ENCODE measurements at regions not wholly inside any gene's neighbourhood (a gene's known extent, or its start where the extent isn't known, plus 50 kb on each side); places are given as distances from the start of the nearest gene placed in this dataset.

- DNase-seq (ENCODE audit: low read depth), result no peak
These were observed 154.5 kb upstream of the C11orf87 start for GRCh38 chr11:109267293-109268095.

GRCh38 chr11:109275931-109276330 lies 146.1 kb upstream of the C11orf87 start:
- no peak for DNase-seq (ENCODE audit: low read depth)

- DNase-seq (ENCODE audit: low read depth), result no peak
These were observed 136.5 kb upstream of the C11orf87 start for GRCh38 chr11:109285465-109285864.

GRCh38 chr11:109291553-109291952 lies 130.4 kb upstream of the C11orf87 start:
- DNase-seq (ENCODE audit: low read depth), result no peak

- DNase-seq (ENCODE audit: low read depth), result no peak
These were observed 123.1 kb upstream of the C11orf87 start for GRCh38 chr11:109298865-109299264.

- DNase-seq (ENCODE audit: low read depth), result no peak
These were observed 121.8 kb upstream of the C11orf87 start for GRCh38 chr11:109300211-109300610.

GRCh38 chr11:109302591-109303334 lies 119.2 kb upstream of the C11orf87 start:
- DNase-seq (ENCODE audit: low read depth), result no peak

GRCh38 chr11:109303342-109303741 lies 118.6 kb upstream of the C11orf87 start:
- no peak for DNase-seq (ENCODE audit: low read depth)

- no peak for DNase-seq (ENCODE audit: low read depth)
These were observed 117.8 kb upstream of the C11orf87 start for GRCh38 chr11:109304159-109304558.

GRCh38 chr11:109305009-109305408 lies 117.0 kb upstream of the C11orf87 start:
- DNase-seq (ENCODE audit: low read depth), result no peak

GRCh38 chr11:109306322-109306721 lies 115.7 kb upstream of the C11orf87 start:
- DNase-seq (ENCODE audit: low read depth), result no peak

- DNase-seq (ENCODE audit: low read depth), result no peak
These were observed 114.6 kb upstream of the C11orf87 start for GRCh38 chr11:109307366-109307765.

GRCh38 chr11:109308551-109308950 lies 113.4 kb upstream of the C11orf87 start:
- no peak for DNase-seq (ENCODE audit: low read depth)

GRCh38 chr11:109309153-109309552 lies 112.8 kb upstream of the C11orf87 start:
- no peak for DNase-seq (ENCODE audit: low read depth)

- no peak for DNase-seq (ENCODE audit: low read depth)
These were observed 104.3 kb upstream of the C11orf87 start for GRCh38 chr11:109317726-109318125.

GRCh38 chr11:109320595-109320994 lies 101.4 kb upstream of the C11orf87 start:
- no peak for DNase-seq (ENCODE audit: low read depth)

GRCh38 chr11:109326781-109327180 lies 95.2 kb upstream of the C11orf87 start:
- DNase-seq (ENCODE audit: low read depth), result no peak

GRCh38 chr11:109329716-109330115 lies 92.3 kb upstream of the C11orf87 start:
- DNase-seq (ENCODE audit: low read depth), result no peak

GRCh38 chr11:109338131-109338530 lies 83.9 kb upstream of the C11orf87 start:
- DNase-seq (ENCODE audit: low read depth), result no peak

- no peak for DNase-seq (ENCODE audit: low read depth)
These were observed 79.7 kb upstream of the C11orf87 start for GRCh38 chr11:109342261-109342660.

- DNase-seq (ENCODE audit: low read depth), result no peak
These were observed 78.7 kb upstream of the C11orf87 start for GRCh38 chr11:109343242-109343641.

GRCh38 chr11:109347304-109347703 lies 74.7 kb upstream of the C11orf87 start:
- DNase-seq (ENCODE audit: low read depth), result no peak

- DNase-seq (ENCODE audit: low read depth), result no peak
These were observed 72.5 kb upstream of the C11orf87 start for GRCh38 chr11:109349276-109350080.
